ENCODE measurements at regions not wholly inside any gene's neighbourhood (a gene's known extent, or its start where the extent isn't known, plus 50 kb on each side); places are given as distances from the start of the nearest gene placed in this dataset.

- ChIA-PET CTCF (interaction anchor here (4.8 kb wide), 1 partner anchor 8 kb away, joined by 15 read pairs; no protein-coding TSS in a partner anchor), POLR2A (no interaction called here)
- no peak for FAIRE-seq
- Histone ChIP-seq H3K4me3 (no peak overlapping the region), H3K9me3 (no peaks in the 10 kb centered on the region), H3K27ac (no peak overlapping the region), H3K4me2 (no peak overlapping the region), H3K4me1 (peaks cover 7% of the 10 kb centered on the region; the same call in 2 of the 3 replicates)
- DNase-seq (ENCODE audit: low read depth in 1 of 2, low spot score in 1 of 2): no peak
- TF ChIP-seq RARB (CRISPR knock-in tag; IDR thresholded peaks at IDR 0.05) (no peak), TFCP2L1 (CRISPR knock-in tag; IDR thresholded peaks at IDR 0.05) (no peak), PHF8 (IDR thresholded peaks at IDR 0.05; ENCODE audit: borderline replicate concordance, low read depth) (no peak), NFE2L2 (conservative IDR thresholded peaks at IDR 0.05; ENCODE audit: low read length) (no peak), RNF2 (IDR thresholded peaks at IDR 0.05; ENCODE audit: borderline replicate concordance, low read depth) (no peak), RFX5 (IDR thresholded peaks at IDR 0.05) (no peak), TP53 (CRISPR knock-in tag; IDR thresholded peaks at IDR 0.05) (no peak), CBX8 (IDR thresholded peaks at IDR 0.05) (no peak), CBX2 (IDR thresholded peaks at IDR 0.05; ENCODE audit: borderline replicate concordance, low read depth) (no peak), CHD4 (IDR thresholded peaks at IDR 0.05; ENCODE audit: borderline replicate concordance) (no peak), HEYL (CRISPR knock-in tag; IDR thresholded peaks at IDR 0.05) (no peak), BHLHE40 (IDR thresholded peaks at IDR 0.05; ENCODE audit: low read depth, low read length) (no peak), PBX3 (IDR thresholded peaks at IDR 0.05) (no peak), POLR2AphosphoS2 (conservative IDR thresholded peaks at IDR 0.05; ENCODE audit: low read length) (no peak), KDM1A (IDR thresholded peaks at IDR 0.05; ENCODE audit: low read depth) (no peak), CEBPB (IDR thresholded peaks at IDR 0.05) (no peak)
- TF ChIP-seq, protein P1, sequence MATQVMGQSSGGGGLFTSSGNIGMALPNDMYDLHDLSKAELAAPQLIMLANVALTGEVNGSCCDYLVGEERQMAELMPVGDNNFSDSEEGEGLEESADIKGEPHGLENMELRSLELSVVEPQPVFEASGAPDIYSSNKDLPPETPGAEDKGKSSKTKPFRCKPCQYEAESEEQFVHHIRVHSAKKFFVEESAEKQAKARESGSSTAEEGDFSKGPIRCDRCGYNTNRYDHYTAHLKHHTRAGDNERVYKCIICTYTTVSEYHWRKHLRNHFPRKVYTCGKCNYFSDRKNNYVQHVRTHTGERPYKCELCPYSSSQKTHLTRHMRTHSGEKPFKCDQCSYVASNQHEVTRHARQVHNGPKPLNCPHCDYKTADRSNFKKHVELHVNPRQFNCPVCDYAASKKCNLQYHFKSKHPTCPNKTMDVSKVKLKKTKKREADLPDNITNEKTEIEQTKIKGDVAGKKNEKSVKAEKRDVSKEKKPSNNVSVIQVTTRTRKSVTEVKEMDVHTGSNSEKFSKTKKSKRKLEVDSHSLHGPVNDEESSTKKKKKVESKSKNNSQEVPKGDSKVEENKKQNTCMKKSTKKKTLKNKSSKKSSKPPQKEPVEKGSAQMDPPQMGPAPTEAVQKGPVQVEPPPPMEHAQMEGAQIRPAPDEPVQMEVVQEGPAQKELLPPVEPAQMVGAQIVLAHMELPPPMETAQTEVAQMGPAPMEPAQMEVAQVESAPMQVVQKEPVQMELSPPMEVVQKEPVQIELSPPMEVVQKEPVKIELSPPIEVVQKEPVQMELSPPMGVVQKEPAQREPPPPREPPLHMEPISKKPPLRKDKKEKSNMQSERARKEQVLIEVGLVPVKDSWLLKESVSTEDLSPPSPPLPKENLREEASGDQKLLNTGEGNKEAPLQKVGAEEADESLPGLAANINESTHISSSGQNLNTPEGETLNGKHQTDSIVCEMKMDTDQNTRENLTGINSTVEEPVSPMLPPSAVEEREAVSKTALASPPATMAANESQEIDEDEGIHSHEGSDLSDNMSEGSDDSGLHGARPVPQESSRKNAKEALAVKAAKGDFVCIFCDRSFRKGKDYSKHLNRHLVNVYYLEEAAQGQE (IDR thresholded peaks at IDR 0.05): no peak
- WGBS (ENCODE audit: missing lambda C conversion rate): 83% methylated on average over 4 of the region's 4 CpGs
- ATAC-seq: no peak
Measured at GRCh38 chr6:137689377-137689776, 177.7 kb upstream of the TNFAIP3 start.

DNA sequence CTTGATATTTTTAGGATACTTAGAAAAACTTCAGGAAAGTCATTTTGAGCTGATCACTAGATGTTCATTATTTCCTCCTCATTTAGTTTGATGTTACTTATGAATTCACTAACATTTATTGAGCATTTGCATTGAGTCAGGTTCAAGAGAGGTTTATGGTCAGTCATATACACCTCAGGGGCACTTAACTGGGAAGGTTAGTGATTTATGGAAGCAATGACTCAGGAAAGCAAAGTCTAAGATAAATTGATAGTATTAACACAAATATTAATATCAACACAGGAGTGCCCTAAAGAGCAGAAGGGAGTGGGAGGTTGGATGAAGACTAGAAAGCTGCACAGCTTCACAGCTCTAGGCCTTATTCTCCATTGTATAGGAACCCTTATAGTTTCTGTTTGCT is 177.0 kb upstream of the TNFAIP3 start:
- Histone ChIP-seq H3K4me2 (no peak overlapping the region), H3K9me3 (no peaks in the 10 kb centered on the region), H3K4me3 (no peak overlapping the region), H3K4me1 (peaks cover 3% of the 10 kb centered on the region; the same call in 1 of the 3 replicates), H3K27ac (no peak overlapping the region)
- TF ChIP-seq MAFK (IDR thresholded peaks at IDR 0.05; ENCODE audit: partially characterized antibody) (no peak), TFCP2L1 (CRISPR knock-in tag; IDR thresholded peaks at IDR 0.05) (no peak), CBX8 (IDR thresholded peaks at IDR 0.05) (no peak), KDM5A (IDR thresholded peaks at IDR 0.05) (no peak), JUN (IDR thresholded peaks at IDR 0.05) (no peak), CTCF (IDR thresholded peaks at IDR 0.05) (no peak), RNF2 (IDR thresholded peaks at IDR 0.05; ENCODE audit: borderline replicate concordance, low read depth) (no peak), MAX (IDR thresholded peaks at IDR 0.05) (no peak), POLR2AphosphoS2 (conservative IDR thresholded peaks at IDR 0.05; ENCODE audit: low read length) (no peak), JUNB (IDR thresholded peaks at IDR 0.05) (no peak), NFE2L2 (conservative IDR thresholded peaks at IDR 0.05; ENCODE audit: low read length) (no peak)
- TF ChIP-seq, protein P2, sequence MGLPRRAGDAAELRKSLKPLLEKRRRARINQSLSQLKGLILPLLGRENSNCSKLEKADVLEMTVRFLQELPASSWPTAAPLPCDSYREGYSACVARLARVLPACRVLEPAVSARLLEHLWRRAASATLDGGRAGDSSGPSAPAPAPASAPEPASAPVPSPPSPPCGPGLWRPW (IDR thresholded peaks at IDR 0.05): no peak
- DNase-seq (ENCODE audit: low read depth in 1 of 2, low spot score in 1 of 2) (no peak), ATAC-seq (no peak), FAIRE-seq (no peak)
- POLR2A ChIA-PET: no interaction called here
- CTCF ChIA-PET: interaction anchor here (1.7 kb wide), 1 partner anchor 18 kb away, joined by 5 read pairs; no protein-coding TSS in a partner anchor

Data from A549 (cell line).